Esophagus muscularis mucosa (tissue), 4 donors: ENCODE measurements at regions not wholly inside any gene's neighbourhood (a gene's known extent, or its start where the extent isn't known, plus 50 kb on each side); places are given as distances from the start of the nearest gene placed in this dataset.

Experiments
- DNase-seq: peaks from one replicate; pipeline ENCODE4 v3.0.0-alpha.2; 2017; ENCODE audit errors: extremely low spot score
- H3K27ac ChIP-seq, 4 donors: fragments of 200-600 bp; sonication (generic); replicated peaks in 1 of 4; 1 replicate in 3 of 4; 2 replicates in 1 of 4; pipeline ENCODE4 v1.5.1; 2016 to 2019; ENCODE audit warnings: mild to moderate bottlenecking in 1 of 4
- H3K27me3 ChIP-seq, 4 donors: fragments of 200-600 bp; sonication (generic); one replicate each; pipeline versions ENCODE4 v1.5.1 to v1.6.0; 2016 to 2019
- H3K36me3 ChIP-seq, 4 donors: fragments of 200-600 bp; sonication (generic); one replicate each; pipeline ENCODE4 v1.5.1; 2016 to 2019
- H3K4me1 ChIP-seq, 4 donors: fragments of 200-600 bp; sonication (generic); one replicate each; pipeline ENCODE4 v1.5.1; 2016 to 2019
- H3K4me3 ChIP-seq, 4 donors: fragments of 200-600 bp; sonication (generic); 1 replicate in 2 of 4; 2 replicates in 2 of 4; pipeline ENCODE4 v1.5.1; 2016 to 2019; ENCODE audit warnings: mild to moderate bottlenecking in 4 of 4, moderate library complexity in 1 of 4
- H3K9me3 ChIP-seq, 4 donors: fragments of 200-600 bp; sonication (generic); 1 replicate in 3 of 4; 2 replicates in 1 of 4; pipeline ENCODE4 v1.5.1; 2016 to 2019
- CTCF ChIP-seq, 3 experiments: fragments of 200-600 bp in 2 of 3; fragments of 450-650 bp in 1 of 3; sonication (generic) in 2 of 3; IDR thresholded peaks; one replicate each; pipeline ENCODE4 v1.5.1; 2017 to 2019; ENCODE audit warnings: antibody characterized with exemption in 3 of 3, mild to moderate bottlenecking in 2 of 3, moderate library complexity in 1 of 3
- EP300 ChIP-seq: sonication (generic); formaldehyde crosslinking; IDR thresholded peaks from one replicate; pipeline ENCODE4 v1.6.1; 2017; ENCODE audit warnings: antibody characterized with exemption
- POLR2A ChIP-seq: fragments of 450-650 bp; IDR thresholded peaks from one replicate; pipeline ENCODE4 v1.6.1; 2017; ENCODE audit warnings: antibody characterized with exemption, moderate library complexity, mild to moderate bottlenecking, low read depth
- POLR2AphosphoS5 ChIP-seq, 2 donors: sonication (generic); formaldehyde crosslinking; IDR thresholded peaks; one replicate each; pipeline ENCODE4 v1.6.1; 2017; ENCODE audit warnings: antibody characterized with exemption in 2 of 2
- WGBS: methylation state at CpG from one replicate; pipeline ENCODE4 v1.1.5; 2018; 5-methylcytosine and 5-hydroxymethylcytosine counted together
- intact Hi-C: fragments of 100-400 bp; cut with DNase I; formaldehyde crosslinking; loops from one replicate; pipeline ENCODE4 v1.15.1; 2023

GRCh38 chr15:95957861-95958260, 372.6 kb upstream of the NR2F2 start:
- 75% methylated on average over 7 of the region's 7 CpGs for WGBS

GRCh38 chr15:95958382-95958781, 372.1 kb upstream of the NR2F2 start:
- intact Hi-C loops, result no loop called here
- no peak for TF ChIP-seq CTCF (IDR thresholded peaks at IDR 0.05)
- TF ChIP-seq EP300, result no peak
- no peak for TF ChIP-seq POLR2A
- no peak for TF ChIP-seq POLR2AphosphoS5 (IDR thresholded peaks at IDR 0.05)
- no peak for DNase-seq
- Histone ChIP-seq H3K9me3 (peaks cover 0 to 10% (median 3%) of the 10 kb centered on the region in 4 donors), H3K36me3 (no peaks in the 10 kb centered on the region), H3K27me3 (no peaks in the 10 kb centered on the region), H3K4me3 (no peak overlapping the region), H3K27ac (no peak overlapping the region), H3K4me1 (no peaks in the 10 kb centered on the region)
- 51% methylated on average over 5 of the region's 5 CpGs for WGBS

More at GRCh38 chr15:95957861-95958260, 372.6 kb upstream of the NR2F2 start:
- no peak for TF ChIP-seq POLR2A
- no peak for TF ChIP-seq POLR2AphosphoS5 (IDR thresholded peaks at IDR 0.05)
- no peak for TF ChIP-seq CTCF (IDR thresholded peaks at IDR 0.05)
- no peak for TF ChIP-seq EP300
- no peak for DNase-seq
- Histone ChIP-seq H3K27ac (no peak overlapping the region), H3K27me3 (no peaks in the 10 kb centered on the region), H3K4me1 (no peaks in the 10 kb centered on the region), H3K36me3 (no peaks in the 10 kb centered on the region), H3K4me3 (no peak overlapping the region), H3K9me3 (peaks cover 0 to 10% (median 3%) of the 10 kb centered on the region in 4 donors)
- intact Hi-C loops, result no loop called here

- Histone ChIP-seq H3K27ac (no peak overlapping the region), H3K4me3 (no peak overlapping the region), H3K9me3 (peaks cover 0 to 5% (median 0%) of the 10 kb centered on the region in 4 donors), H3K36me3 (no peaks in the 10 kb centered on the region), H3K27me3 (peaks cover 0 to 3% (median 0%) of the 10 kb centered on the region in 4 donors), H3K4me1 (no peaks in the 10 kb centered on the region)
- intact Hi-C loops, result no loop called here
- 100% methylated on average over 5 of the region's 5 CpGs for WGBS
- no peak for DNase-seq
- TF ChIP-seq POLR2AphosphoS5 (IDR thresholded peaks at IDR 0.05) (no peak), POLR2A (no peak), CTCF (IDR thresholded peaks at IDR 0.05) (no peak)
Measured at GRCh38 chr15:95968856-95969255, 361.6 kb upstream of the NR2F2 start.

DNA sequence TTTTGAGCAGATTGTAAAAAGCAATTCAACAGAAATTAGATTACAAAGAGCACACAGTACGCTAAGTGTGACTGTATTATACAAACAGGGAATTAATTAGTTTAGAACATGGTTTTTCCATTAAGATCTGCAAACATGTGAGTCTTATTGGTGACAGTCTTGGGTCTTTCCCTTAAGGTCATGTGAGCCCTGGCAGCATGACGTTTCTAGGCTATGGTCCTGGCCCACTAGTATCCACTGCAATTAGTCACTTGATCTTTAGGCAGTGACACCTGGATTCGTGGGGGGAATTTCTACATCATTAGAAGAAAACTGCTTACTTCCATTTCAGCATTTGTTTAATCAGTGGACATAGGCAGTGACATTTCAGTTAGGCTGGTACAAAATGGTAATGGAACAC, 360.2 kb upstream of the NR2F2 start:
- intact Hi-C loops, result no loop called here
- no peak for DNase-seq
- no peak overlapping the region for H3K27ac ChIP-seq
- peaks cover 0 to 3% (median 0%) of the 10 kb centered on the region in 4 donors for H3K27me3 ChIP-seq
- H3K4me3 ChIP-seq, result no peak overlapping the region
- no peaks in the 10 kb centered on the region for H3K36me3 ChIP-seq
- TF ChIP-seq EP300 (no peak), POLR2A (no peak), CTCF (IDR thresholded peaks at IDR 0.05) (no peak), POLR2AphosphoS5 (IDR thresholded peaks at IDR 0.05) (no peak)
- 90% methylated on average over 3 of the region's 3 CpGs for WGBS
- H3K9me3 ChIP-seq, result peaks cover 0 to 2% (median 0%) of the 10 kb centered on the region in 4 donors
- H3K4me1 ChIP-seq, result no peaks in the 10 kb centered on the region

DNA sequence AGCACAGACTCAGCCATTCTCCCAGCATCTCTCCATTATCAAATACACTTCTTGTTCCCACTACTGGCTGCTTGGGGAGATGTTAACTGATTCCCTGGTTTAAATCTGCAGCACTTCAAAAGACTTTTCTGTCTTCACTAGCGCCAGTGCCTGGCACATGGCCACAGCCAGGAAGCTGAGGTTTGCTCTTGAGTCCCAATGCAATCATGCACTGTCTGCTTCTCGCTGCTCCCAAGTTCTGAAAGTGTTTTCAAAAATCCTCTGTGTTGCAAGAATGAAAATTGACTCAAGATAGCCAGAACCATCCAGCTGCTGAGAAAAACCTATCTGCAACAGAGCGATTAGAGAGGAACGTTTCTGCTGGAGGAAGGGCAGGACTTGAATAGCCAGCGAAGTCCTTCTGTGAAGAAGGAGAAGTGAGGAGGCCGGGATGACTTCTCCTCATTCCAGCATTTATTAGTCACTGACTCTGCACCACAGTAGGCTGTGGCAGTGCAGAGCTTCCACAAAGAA, 358.4 kb upstream of the NR2F2 start:
- Histone ChIP-seq H3K27ac (no peak overlapping the region), H3K4me3 (no peak overlapping the region), H3K4me1 (no peaks in the 10 kb centered on the region), H3K27me3 (peaks cover 0 to 3% (median 0%) of the 10 kb centered on the region in 4 donors), H3K9me3 (peaks cover 0 to 2% (median 0%) of the 10 kb centered on the region in 4 donors), H3K36me3 (no peaks in the 10 kb centered on the region)
- DNase-seq, result no peak
- 60% methylated on average over 6 of the region's 6 CpGs for WGBS
- TF ChIP-seq EP300, result no peak
- no peak for TF ChIP-seq CTCF (IDR thresholded peaks at IDR 0.05)
- no peak for TF ChIP-seq POLR2AphosphoS5 (IDR thresholded peaks at IDR 0.05)
- no peak for TF ChIP-seq POLR2A
- intact Hi-C loops, result no loop called here
